ENCODE measurements at regions not wholly inside any gene's neighbourhood (a gene's known extent, or its start where the extent isn't known, plus 50 kb on each side); places are given as distances from the start of the nearest gene placed in this dataset.
"Not testable (repeated sequence)": the region's sequence is repeated elsewhere in the genome, so short reads cannot be mapped to it uniquely, and the experiment has no call there.

DNA sequence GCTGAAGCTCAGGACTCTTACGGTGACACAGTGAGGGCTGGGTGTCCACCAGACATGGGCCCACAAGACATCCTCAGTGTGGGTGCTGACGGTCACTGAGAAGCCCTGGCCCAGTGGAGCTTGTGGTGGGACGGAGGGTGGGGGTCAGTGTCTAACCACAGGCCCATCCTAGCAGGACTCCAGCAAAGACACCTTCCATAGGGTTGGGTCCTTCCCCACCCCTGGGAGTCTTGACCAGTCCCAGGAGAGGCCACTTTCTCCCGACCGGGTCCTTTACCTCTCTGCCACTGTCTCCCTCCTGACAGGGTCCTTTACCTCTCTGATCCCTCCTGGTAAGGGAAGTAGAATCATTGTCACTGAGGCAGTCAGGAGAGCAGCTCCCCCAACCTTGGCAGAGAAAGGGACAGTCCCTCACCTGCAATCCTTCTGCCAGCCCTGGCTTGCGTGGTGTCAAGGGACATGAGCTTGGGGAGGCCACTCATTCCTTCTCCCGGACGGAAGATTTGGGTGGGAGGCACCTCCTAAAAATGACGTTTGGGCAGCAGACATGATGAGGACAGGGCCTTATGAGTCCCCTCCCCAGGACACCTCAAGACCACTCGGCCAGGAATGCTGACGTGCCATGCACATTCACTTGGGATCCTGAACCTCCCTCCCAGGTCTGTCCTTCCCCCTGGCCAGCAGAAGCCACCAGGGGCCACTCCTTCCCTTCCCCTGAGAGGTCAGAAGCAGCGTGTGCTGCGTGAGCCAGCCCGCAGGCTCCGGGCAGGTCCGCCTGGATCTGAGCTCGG, 91.5 kb upstream of the FGF3 start:
- Histone ChIP-seq H3K4me1 (ENCODE audit: control insufficient read depth, insufficient read depth, low read length) (peaks cover 19% of the 10 kb centered on the region), H3K27me3 (ENCODE audit: control insufficient read depth, insufficient read depth, low read length) (peaks cover 45% of the 10 kb centered on the region), H3K9me3 (ENCODE audit: control insufficient read depth, low read length) (no peaks in the 10 kb centered on the region), H3K4me3 (ENCODE audit: low read length) (no peak overlapping the region), H3K36me3 (ENCODE audit: control insufficient read depth, insufficient read depth, low read length) (no peaks in the 10 kb centered on the region), H3K9ac (ENCODE audit: low read length) (no peak overlapping the region)

DNA sequence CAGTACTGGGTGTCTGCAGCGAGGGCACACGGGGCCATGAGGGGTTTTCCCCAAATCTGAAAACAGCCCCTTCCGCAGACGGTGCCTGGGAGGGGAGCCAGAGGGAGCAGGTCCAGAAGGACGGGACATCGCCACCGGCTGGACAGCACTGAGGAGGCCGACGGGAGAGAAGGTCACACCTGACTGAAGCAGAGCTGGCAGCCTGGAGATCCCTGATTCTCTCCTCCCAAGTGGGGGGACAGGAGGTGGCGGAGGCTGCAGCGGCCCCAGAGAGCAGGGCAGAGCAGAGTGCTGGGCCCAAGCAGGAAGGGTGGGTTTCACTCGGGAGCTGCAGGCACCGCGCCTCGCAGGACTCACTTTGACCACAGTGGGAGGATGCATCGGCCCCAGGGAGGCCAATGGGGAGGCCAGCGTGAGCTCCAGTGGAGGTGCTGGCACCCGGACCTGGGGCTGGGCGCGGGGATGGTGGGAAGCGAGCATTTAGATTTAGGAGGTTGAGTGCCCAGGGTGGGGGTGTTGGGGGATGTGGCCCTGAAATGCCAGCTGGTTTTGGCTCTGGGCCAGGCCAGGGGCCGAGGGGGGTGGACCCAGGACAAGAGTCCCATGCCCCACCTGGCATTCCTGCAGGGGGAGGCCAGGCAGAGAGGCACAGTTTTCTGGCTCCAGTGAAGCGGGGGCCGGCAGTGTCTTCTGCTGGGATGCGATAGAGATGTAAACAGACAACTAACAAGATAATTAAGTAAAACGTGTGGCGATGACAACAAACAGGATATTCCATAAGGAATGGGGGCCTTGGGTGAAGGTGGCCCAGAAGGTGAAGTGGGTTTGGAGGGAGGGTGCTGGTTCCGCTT, 92.3 kb upstream of the FGF3 start:
- Histone ChIP-seq H3K4me1 (ENCODE audit: control insufficient read depth, insufficient read depth, low read length) (peaks cover 14% of the 10 kb centered on the region), H3K36me3 (ENCODE audit: control insufficient read depth, insufficient read depth, low read length) (no peaks in the 10 kb centered on the region), H3K4me3 (ENCODE audit: low read length) (no peak overlapping the region), H3K9me3 (ENCODE audit: control insufficient read depth, low read length) (no peaks in the 10 kb centered on the region), H3K27me3 (ENCODE audit: control insufficient read depth, insufficient read depth, low read length) (peaks cover 37% of the 10 kb centered on the region), H3K9ac (ENCODE audit: low read length) (no peak overlapping the region)

GRCh38 chr11:69912161-69912910, 93.1 kb upstream of the FGF3 start:
- no peak overlapping the region for H3K9ac ChIP-seq (ENCODE audit: low read length)
- H3K4me3 ChIP-seq (ENCODE audit: low read length): no peak overlapping the region
- H3K4me1 ChIP-seq (ENCODE audit: control insufficient read depth, insufficient read depth, low read length): peaks cover 14% of the 10 kb centered on the region
- H3K27me3 ChIP-seq (ENCODE audit: control insufficient read depth, insufficient read depth, low read length): peaks cover 45% of the 10 kb centered on the region
- H3K9me3 ChIP-seq (ENCODE audit: control insufficient read depth, low read length): no peaks in the 10 kb centered on the region
- H3K36me3 ChIP-seq (ENCODE audit: control insufficient read depth, insufficient read depth, low read length): no peaks in the 10 kb centered on the region

GRCh38 chr11:69912911-69913451, 93.8 kb upstream of the FGF3 start:
- Histone ChIP-seq H3K27me3 (ENCODE audit: control insufficient read depth, insufficient read depth, low read length) (peaks cover 51% of the 10 kb centered on the region), H3K36me3 (ENCODE audit: control insufficient read depth, insufficient read depth, low read length) (no peaks in the 10 kb centered on the region), H3K9ac (ENCODE audit: low read length) (no peak overlapping the region), H3K4me1 (ENCODE audit: control insufficient read depth, insufficient read depth, low read length) (peaks cover 14% of the 10 kb centered on the region), H3K4me3 (ENCODE audit: low read length) (no peak overlapping the region), H3K9me3 (ENCODE audit: control insufficient read depth, low read length) (no peaks in the 10 kb centered on the region)

DNA sequence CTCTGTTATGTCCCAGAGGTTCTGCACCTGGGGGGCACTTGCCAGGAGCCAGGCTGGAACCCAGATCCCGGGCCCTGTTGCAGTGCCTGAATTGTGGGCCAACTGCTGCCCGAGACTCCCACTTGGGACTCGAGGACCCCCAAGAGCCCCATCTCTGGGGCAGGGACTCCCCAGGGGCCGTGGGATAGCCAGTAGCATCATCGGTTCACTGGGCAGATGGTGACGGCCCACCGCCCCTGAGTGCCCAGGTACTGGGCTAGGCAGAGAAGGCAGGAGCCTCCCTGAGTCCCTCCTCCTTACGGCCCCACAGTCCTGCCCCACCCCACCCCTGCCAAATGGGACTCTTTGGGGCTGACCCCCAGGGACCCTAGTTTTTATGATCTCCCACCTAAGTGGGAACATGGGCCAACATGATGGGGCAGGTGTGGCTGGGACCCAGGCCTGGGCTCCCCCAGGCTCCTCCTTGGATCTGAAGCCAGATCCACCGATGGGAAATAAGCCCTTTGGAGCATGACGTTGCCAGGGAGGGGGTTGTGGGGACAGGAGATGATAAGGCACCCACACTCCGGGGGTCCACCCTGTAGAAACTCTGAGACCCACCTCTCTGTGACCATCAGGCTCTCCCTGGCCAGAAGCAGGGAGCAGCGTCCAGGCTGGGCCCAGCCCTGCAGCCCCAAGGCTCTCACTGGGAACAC, 94.5 kb upstream of the FGF3 start:
- Histone ChIP-seq H3K4me3 (ENCODE audit: low read length) (no peak overlapping the region), H3K36me3 (ENCODE audit: control insufficient read depth, insufficient read depth, low read length) (no peaks in the 10 kb centered on the region), H3K9ac (ENCODE audit: low read length) (no peak overlapping the region), H3K4me1 (ENCODE audit: control insufficient read depth, insufficient read depth, low read length) (peaks cover 18% of the 10 kb centered on the region), H3K27me3 (ENCODE audit: control insufficient read depth, insufficient read depth, low read length) (peaks cover 57% of the 10 kb centered on the region), H3K9me3 (ENCODE audit: control insufficient read depth, low read length) (no peaks in the 10 kb centered on the region)

GRCh38 chr11:69914286-69915150, 95.3 kb upstream of the FGF3 start:
- Histone ChIP-seq H3K36me3 (ENCODE audit: control insufficient read depth, insufficient read depth, low read length) (no peaks in the 10 kb centered on the region), H3K4me3 (ENCODE audit: low read length) (no peak overlapping the region), H3K9me3 (ENCODE audit: control insufficient read depth, low read length) (no peaks in the 10 kb centered on the region), H3K4me1 (ENCODE audit: control insufficient read depth, insufficient read depth, low read length) (peaks cover 23% of the 10 kb centered on the region), H3K27me3 (ENCODE audit: control insufficient read depth, insufficient read depth, low read length) (peaks cover 56% of the 10 kb centered on the region), H3K9ac (ENCODE audit: low read length) (no peak overlapping the region)

DNA sequence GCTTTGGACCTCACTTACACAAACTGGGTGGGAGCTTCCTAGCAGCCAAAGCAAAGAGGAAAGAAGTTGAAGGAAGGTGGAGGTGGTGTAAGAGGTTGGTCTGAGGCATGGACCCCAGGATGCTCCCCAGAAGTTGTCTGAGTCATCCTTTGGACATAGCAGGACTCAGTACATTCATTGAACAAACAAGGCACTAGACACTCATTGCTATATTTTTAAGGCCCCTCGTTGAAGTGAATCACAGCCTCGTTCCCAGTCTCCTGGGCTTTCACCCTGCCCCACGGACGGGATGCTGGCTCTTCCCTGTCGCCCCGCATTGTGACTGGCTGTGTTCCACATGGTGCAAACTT, 95.9 kb upstream of the FGF3 start:
- H3K9me3 ChIP-seq (ENCODE audit: control insufficient read depth, low read length): no peaks in the 10 kb centered on the region
- H3K36me3 ChIP-seq (ENCODE audit: control insufficient read depth, insufficient read depth, low read length): no peaks in the 10 kb centered on the region
- H3K4me3 ChIP-seq (ENCODE audit: low read length): no peak overlapping the region
- no peak overlapping the region for H3K9ac ChIP-seq (ENCODE audit: low read length)
- H3K27me3 ChIP-seq (ENCODE audit: control insufficient read depth, insufficient read depth, low read length): peaks cover 55% of the 10 kb centered on the region
- peaks cover 23% of the 10 kb centered on the region for H3K4me1 ChIP-seq (ENCODE audit: control insufficient read depth, insufficient read depth, low read length)

DNA sequence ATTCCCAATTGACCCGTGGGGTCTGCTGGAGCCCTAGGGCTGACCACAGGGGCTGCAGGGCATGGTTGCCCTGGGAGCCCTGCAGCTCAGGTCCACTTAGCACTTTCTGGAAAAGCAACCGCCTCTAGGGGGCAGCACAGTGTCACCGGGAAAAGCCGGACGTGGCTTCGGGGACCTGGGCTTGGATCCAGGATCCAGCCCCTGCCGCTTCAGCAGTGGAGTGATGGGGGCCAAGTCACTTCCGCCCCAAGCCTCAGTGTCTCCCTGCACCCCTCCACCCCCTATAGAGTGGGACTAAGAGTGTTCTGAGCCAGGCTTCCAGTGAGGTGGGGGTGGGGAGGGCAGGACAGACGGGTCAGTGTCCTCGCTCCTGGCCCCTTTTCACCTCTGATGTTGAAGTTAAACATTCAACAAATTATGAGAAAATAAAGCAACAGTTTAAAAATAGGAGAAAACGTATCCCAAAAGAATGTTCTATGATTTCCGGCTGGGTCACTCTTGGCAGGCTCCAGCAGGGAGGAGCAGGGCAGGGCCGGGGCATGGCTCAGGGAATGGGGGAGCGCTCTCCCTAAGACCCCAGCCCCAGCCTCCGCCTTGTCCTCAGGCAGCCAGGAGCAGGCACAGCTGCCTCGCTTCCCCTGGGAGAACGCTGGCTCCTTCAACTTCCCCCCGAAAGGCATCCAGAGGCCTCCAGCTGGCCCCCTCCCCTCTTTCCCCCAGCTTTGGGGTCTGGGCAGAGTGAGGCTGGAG, 96.5 kb upstream of the FGF3 start:
- Histone ChIP-seq H3K9me3 (ENCODE audit: control insufficient read depth, low read length) (no peaks in the 10 kb centered on the region), H3K4me3 (ENCODE audit: low read length) (no peak overlapping the region), H3K36me3 (ENCODE audit: control insufficient read depth, insufficient read depth, low read length) (no peaks in the 10 kb centered on the region), H3K27me3 (ENCODE audit: control insufficient read depth, insufficient read depth, low read length) (peaks cover 52% of the 10 kb centered on the region), H3K4me1 (ENCODE audit: control insufficient read depth, insufficient read depth, low read length) (peaks cover 23% of the 10 kb centered on the region), H3K9ac (ENCODE audit: low read length) (no peak overlapping the region)

DNA sequence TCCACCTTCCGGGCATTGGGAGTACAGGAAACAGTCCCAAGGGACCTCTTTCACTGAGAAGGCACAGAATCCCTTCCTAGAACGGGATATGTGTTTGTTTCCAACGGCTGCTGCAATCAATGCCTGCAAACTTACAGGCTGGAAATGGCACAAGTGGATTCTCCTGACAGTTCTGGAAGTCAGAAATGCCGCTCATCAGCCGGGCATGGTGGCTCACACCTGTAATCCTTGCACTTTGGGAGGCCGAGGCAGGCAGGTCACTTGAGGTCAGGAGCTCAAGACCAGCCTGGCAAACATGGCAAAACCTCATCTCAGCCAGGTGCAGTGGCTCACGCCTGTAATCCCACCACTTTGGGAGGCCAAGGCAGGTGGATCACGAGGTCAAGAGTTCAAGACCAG, 97.0 kb upstream of the FGF3 start:
- H3K9me3 ChIP-seq (ENCODE audit: control insufficient read depth, low read length); H3K9ac ChIP-seq (ENCODE audit: low read length); H3K36me3 ChIP-seq (ENCODE audit: control insufficient read depth, insufficient read depth, low read length); H3K4me3 ChIP-seq (ENCODE audit: low read length): not testable (repeated sequence)
- Histone ChIP-seq H3K27me3 (ENCODE audit: control insufficient read depth, insufficient read depth, low read length) (peaks cover 46% of the 10 kb centered on the region), H3K4me1 (ENCODE audit: control insufficient read depth, insufficient read depth, low read length) (peaks cover 23% of the 10 kb centered on the region)

DNA sequence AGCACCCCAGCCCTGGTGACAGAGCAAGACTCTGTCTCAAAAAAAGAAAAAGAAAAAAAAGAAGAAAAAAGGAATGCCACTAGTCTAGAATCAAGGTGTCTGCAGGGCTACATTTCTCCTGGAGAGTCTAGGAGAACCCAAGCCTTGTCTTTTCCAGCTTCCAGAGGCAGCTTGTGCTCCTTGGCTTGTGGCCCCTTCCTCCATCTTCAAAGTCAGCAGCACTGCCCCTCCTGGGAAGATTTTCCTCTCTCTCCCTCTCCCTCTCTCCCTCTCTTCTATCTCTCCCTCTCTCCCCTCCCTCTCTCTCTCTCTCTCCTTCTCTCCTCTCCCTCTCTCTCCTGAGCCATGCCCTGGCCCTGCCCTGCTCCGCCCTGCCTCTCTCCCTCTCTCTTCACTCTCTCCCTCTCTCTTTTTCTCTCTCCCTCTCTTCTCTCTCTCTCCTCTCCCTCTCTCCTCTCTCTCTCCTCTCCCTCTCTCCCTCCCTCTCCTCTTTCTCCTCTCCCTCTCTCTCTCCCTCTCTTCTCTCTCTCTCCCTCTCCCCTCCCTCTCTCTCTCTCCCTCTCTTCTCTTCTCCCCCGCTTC, 97.7 kb upstream of the FGF3 start:
- Histone ChIP-seq H3K9me3 (ENCODE audit: control insufficient read depth, low read length) (no peaks in the 10 kb centered on the region), H3K9ac (ENCODE audit: low read length) (no peak overlapping the region), H3K27me3 (ENCODE audit: control insufficient read depth, insufficient read depth, low read length) (peaks cover 46% of the 10 kb centered on the region), H3K36me3 (ENCODE audit: control insufficient read depth, insufficient read depth, low read length) (no peaks in the 10 kb centered on the region), H3K4me1 (ENCODE audit: control insufficient read depth, insufficient read depth, low read length) (peaks cover 23% of the 10 kb centered on the region), H3K4me3 (ENCODE audit: low read length) (no peak overlapping the region)
